Neuronal stem cell (in vitro differentiated cells): ENCODE measurements at regions not wholly inside any gene's neighbourhood (a gene's known extent, or its start where the extent isn't known, plus 50 kb on each side); places are given as distances from the start of the nearest gene placed in this dataset.
A peak's percentile ranks its signal among the peaks of the same experiment; 100 is the strongest.

Experiments used
- DNase-seq: peaks from one replicate; pipeline ENCODE4 v3.0.0-alpha.2; 2013; ENCODE audit warnings: low spot score
- H2AFZ ChIP-seq: one replicate; pipeline ENCODE4 v1.6.1; 2013; ENCODE audit warnings: mild to moderate bottlenecking, low read length, inconsistent platforms
- H2AK5ac ChIP-seq: 2 replicates; pipeline ENCODE4 v1.6.1; 2013; ENCODE audit warnings: low read depth, mild to moderate bottlenecking, inconsistent platforms, low read length, moderate library complexity, mixed read lengths
- H2BK120ac ChIP-seq: 2 replicates; pipeline ENCODE4 v1.6.1; 2013; ENCODE audit warnings: low read depth, mild to moderate bottlenecking, inconsistent platforms, low read length, moderate library complexity, mixed read lengths
- H2BK12ac ChIP-seq: one replicate; pipeline ENCODE4 v1.6.1; 2013; ENCODE audit warnings: low read length, inconsistent platforms
- H2BK15ac ChIP-seq: 2 replicates; pipeline ENCODE4 v1.6.1; 2013; ENCODE audit warnings: mild to moderate bottlenecking, low read length, inconsistent platforms, mixed read lengths
- H2BK5ac ChIP-seq: one replicate; pipeline ENCODE4 v1.6.1; 2013; ENCODE audit warnings: inconsistent platforms, mild to moderate bottlenecking, low read length, moderate library complexity
- H3K14ac ChIP-seq: one replicate; pipeline ENCODE4 v1.6.1; 2013; ENCODE audit warnings: low read length, inconsistent platforms
- H3K18ac ChIP-seq: 2 replicates; pipeline ENCODE4 v1.6.1; 2013; ENCODE audit warnings: low read length, inconsistent platforms
- H3K23ac ChIP-seq: 2 replicates; pipeline ENCODE4 v1.6.1; 2013; ENCODE audit warnings: low read depth, mild to moderate bottlenecking, mixed read lengths, low read length, inconsistent platforms; ENCODE audit not compliant: poor library complexity
- H3K27ac ChIP-seq: replicated peaks from 3 replicates; pipeline ENCODE4 v1.5.1; 2013; ENCODE audit warnings: low read length, inconsistent platforms
- H3K27me3 ChIP-seq, 3 experiments: 2 replicates each; pipeline ENCODE4 v1.6.1; 2013; ENCODE audit warnings: low read length in 3 of 3, mild to moderate bottlenecking in 2 of 3, inconsistent platforms in 1 of 3, low read depth in 1 of 3, mixed read lengths in 1 of 3, moderate library complexity in 1 of 3; ENCODE audit not compliant: control insufficient read depth in 3 of 3, insufficient read depth in 3 of 3
- H3K36me3 ChIP-seq, 2 donors: replicated peaks in 1 of 2; 2 replicates each; pipeline ENCODE4 v1.6.1; 2013; ENCODE audit warnings: low read length in 2 of 2; ENCODE audit not compliant: control insufficient read depth in 2 of 2, insufficient read depth in 2 of 2
- H3K4ac ChIP-seq: 2 replicates; pipeline ENCODE4 v1.6.1; 2013; ENCODE audit warnings: inconsistent platforms, mild to moderate bottlenecking, low read length, moderate library complexity
- H3K4me1 ChIP-seq, 2 donors: 1 replicate in 1 of 2; 2 replicates in 1 of 2; pipeline ENCODE4 v1.6.1; 2013; ENCODE audit warnings: low read length in 2 of 2, low read depth in 1 of 2; ENCODE audit not compliant: control insufficient read depth in 2 of 2, insufficient read depth in 1 of 2
- H3K4me2 ChIP-seq: one replicate; pipeline ENCODE4 v1.6.1; 2013; ENCODE audit warnings: mild to moderate bottlenecking, low read length, inconsistent platforms; ENCODE audit not compliant: insufficient read depth, poor library complexity, severe bottlenecking
- H3K4me3 ChIP-seq, 2 donors: 2 replicates each; pipeline ENCODE4 v1.5.1; 2013; ENCODE audit warnings: low read length in 2 of 2, mild to moderate bottlenecking in 2 of 2, inconsistent platforms in 1 of 2, moderate library complexity in 1 of 2
- H3K79me1 ChIP-seq: one replicate; pipeline ENCODE4 v1.6.1; 2013; ENCODE audit warnings: low read depth, mild to moderate bottlenecking, inconsistent platforms, low read length, moderate library complexity
- H3K9ac ChIP-seq: one replicate; pipeline ENCODE4 v1.6.1; 2013; ENCODE audit warnings: mild to moderate bottlenecking, low read depth, low read length, inconsistent platforms; ENCODE audit not compliant: poor library complexity
- H3K9me3 ChIP-seq, 2 donors: replicated peaks in 1 of 2; 2 replicates each; pipeline versions ENCODE3 to v1.6.1; 2013; ENCODE audit warnings: low read length in 2 of 2, mild to moderate bottlenecking in 2 of 2, inconsistent platforms in 1 of 2, low read depth in 1 of 2, mixed read lengths in 1 of 2, moderate library complexity in 1 of 2; ENCODE audit not compliant: control insufficient read depth in 2 of 2, insufficient read depth in 1 of 2
- H4K8ac ChIP-seq: one replicate; pipeline ENCODE4 v1.6.1; 2013; ENCODE audit warnings: low read depth, mild to moderate bottlenecking, inconsistent platforms, low read length, moderate library complexity
- H4K91ac ChIP-seq: one replicate; pipeline ENCODE4 v1.6.1; 2013; ENCODE audit warnings: low read length, low read depth, mild to moderate bottlenecking, inconsistent platforms; ENCODE audit not compliant: poor library complexity
- WGBS, 2 donors: extraction: QIAGEN DNeasy Blood & Tissue Kit; methylation state at CpG; one replicate each; pipeline ENCODE4 v1.1.7; 2013; ENCODE audit warnings: missing lambda C conversion rate in 2 of 2, mixed read lengths in 1 of 2; ENCODE audit not compliant: insufficient read length in 2 of 2, insufficient replicate concordance in 1 of 2; ENCODE audit errors: extremely low coverage in 2 of 2; 5-methylcytosine and 5-hydroxymethylcytosine counted together

DNA sequence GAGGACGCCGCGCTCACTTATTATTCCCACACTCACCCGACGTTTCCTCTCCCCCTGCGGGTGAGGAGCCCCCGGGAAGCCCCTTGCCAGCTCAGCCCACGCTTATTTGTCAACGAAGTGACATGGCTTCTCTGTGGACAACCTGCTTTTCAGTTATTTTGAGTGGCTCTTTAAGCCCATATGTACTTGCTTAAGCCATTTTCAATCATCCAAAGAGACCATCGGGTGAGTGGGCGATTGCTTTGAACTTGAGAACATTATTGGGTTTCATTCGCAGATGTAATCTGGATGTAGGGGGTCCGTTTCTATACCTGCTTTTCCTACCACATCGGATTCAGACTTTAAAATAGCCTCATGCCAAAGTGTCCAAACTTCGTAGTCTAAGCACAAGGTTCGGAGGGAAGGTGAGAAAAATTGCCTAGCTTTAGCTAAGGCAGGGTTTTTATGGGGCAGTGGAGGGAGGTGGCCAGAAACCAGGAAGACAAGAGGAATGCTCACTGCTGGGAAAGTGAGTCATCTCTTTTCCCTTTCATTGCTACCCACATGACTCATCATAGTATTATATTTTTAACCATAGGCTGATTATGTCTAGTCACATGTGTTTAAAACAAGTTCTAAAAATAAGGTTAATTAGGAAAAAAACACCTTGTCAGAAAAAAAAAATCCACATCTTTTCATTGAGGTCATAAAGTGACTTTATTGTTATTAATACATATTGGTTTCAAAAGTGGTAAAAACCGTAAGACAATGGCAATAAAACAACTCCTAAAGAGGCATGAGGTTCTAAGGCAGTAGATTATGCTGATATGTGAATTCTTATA lies 773.1 kb upstream of the NR2F2 start:
- Histone ChIP-seq H3K14ac (no peak overlapping the region), H3K23ac (no peak overlapping the region), H2BK5ac (no peak overlapping the region), H3K79me1 (no peaks in the 10 kb centered on the region), H2BK15ac (no peak overlapping the region), H2BK12ac (no peak overlapping the region), H3K9me3 (no peaks in the 10 kb centered on the region), H3K27me3 (no peaks in the 10 kb centered on the region), H3K36me3 (no peaks in the 10 kb centered on the region), H4K8ac (no peak overlapping the region), H3K4ac (no peak overlapping the region), H3K4me3 (no peak overlapping the region), H4K91ac (no peak overlapping the region), H3K9ac (no peak overlapping the region), H3K4me2 (no peak overlapping the region), H2BK120ac (no peak overlapping the region), H2AFZ (peak overlapping the region; percentile 66), H3K4me1 (peaks cover 5 to 8% of the 10 kb centered on the region in 2 donors), H2AK5ac (no peak overlapping the region), H3K27ac (peak overlapping the region; percentile 35), H3K18ac (no peak overlapping the region)
- DNase-seq: no peak
- no CpG with 5 or more reads among the region's 17 CpGs for WGBS, 2 donors

DNA sequence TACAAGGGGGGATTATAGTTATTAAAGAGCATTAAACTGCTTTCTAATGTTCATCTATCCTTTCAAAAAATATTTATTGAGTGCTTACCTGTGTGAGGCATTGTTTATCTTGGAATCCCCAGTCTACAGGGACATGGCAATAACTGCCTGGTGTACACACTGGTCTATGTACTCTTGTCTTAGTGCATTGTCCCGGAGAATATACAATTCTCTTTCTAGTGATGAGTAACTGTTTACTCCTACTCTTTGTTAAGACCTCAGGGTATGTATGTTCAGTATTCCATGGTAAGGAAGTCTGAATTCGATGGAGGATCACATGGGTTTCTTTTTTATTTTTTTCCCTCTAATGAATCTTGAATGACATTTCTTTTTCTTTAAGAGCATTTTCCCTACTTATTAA lies 772.4 kb upstream of the NR2F2 start:
- H3K9me3 ChIP-seq: no peaks in the 10 kb centered on the region
- H3K18ac ChIP-seq: no peak overlapping the region
- H2AFZ ChIP-seq: no peak overlapping the region
- H2BK120ac ChIP-seq: no peak overlapping the region
- H2BK5ac ChIP-seq: no peak overlapping the region
- no peak overlapping the region for H3K4me2 ChIP-seq
- H3K4me3 ChIP-seq: no peak overlapping the region
- no peak overlapping the region for H3K23ac ChIP-seq
- H3K4me1 ChIP-seq: peaks cover 5 to 8% of the 10 kb centered on the region in 2 donors
- no peak overlapping the region for H2BK15ac ChIP-seq
- no peak overlapping the region for H4K91ac ChIP-seq
- no peaks in the 10 kb centered on the region for H3K79me1 ChIP-seq
- no peaks in the 10 kb centered on the region for H3K27me3 ChIP-seq
- no peak overlapping the region for H2BK12ac ChIP-seq
- no peak overlapping the region for H3K9ac ChIP-seq
- DNase-seq: no peak
- no peak overlapping the region for H3K14ac ChIP-seq
- no peaks in the 10 kb centered on the region for H3K36me3 ChIP-seq
- H2AK5ac ChIP-seq: no peak overlapping the region
- WGBS, 2 donors: no CpG with 5 or more reads among the region's 2 CpGs
- no peak overlapping the region for H4K8ac ChIP-seq
- no peak overlapping the region for H3K4ac ChIP-seq
- H3K27ac ChIP-seq: no peak overlapping the region

DNA sequence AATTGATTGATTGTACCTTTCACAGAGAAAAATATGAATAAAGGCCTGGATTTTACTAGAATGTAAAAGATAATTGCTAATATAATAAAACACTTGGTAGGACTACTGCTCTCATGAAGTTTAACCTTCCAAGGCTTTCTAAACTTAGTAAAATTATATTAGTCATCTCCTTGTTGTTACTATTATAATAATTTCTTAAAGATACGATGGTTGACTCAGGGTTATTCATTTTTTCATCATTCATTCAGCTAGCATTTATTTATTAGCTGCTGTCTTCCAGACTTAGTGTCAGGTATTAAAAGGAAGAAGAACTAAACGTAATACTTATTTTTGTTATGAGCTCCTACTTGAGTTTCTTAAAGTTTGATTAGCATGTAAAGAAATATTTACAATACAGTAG lies 771.6 kb upstream of the NR2F2 start:
- Histone ChIP-seq H3K18ac (no peak overlapping the region), H3K36me3 (no peaks in the 10 kb centered on the region), H2BK5ac (no peak overlapping the region), H3K9ac (no peak overlapping the region), H3K4me2 (no peak overlapping the region), H2AFZ (no peak overlapping the region), H3K4me3 (no peak overlapping the region), H3K9me3 (no peaks in the 10 kb centered on the region), H3K27ac (no peak overlapping the region), H2AK5ac (no peak overlapping the region), H4K91ac (no peak overlapping the region), H3K27me3 (no peaks in the 10 kb centered on the region), H3K14ac (no peak overlapping the region), H2BK120ac (no peak overlapping the region), H3K23ac (no peak overlapping the region), H2BK15ac (no peak overlapping the region), H3K4ac (no peak overlapping the region), H2BK12ac (no peak overlapping the region), H3K4me1 (peaks cover 5 to 8% of the 10 kb centered on the region in 2 donors), H3K79me1 (no peaks in the 10 kb centered on the region), H4K8ac (no peak overlapping the region)
- no CpG with 5 or more reads among the region's 2 CpGs for WGBS, 2 donors
- no peak for DNase-seq

DNA sequence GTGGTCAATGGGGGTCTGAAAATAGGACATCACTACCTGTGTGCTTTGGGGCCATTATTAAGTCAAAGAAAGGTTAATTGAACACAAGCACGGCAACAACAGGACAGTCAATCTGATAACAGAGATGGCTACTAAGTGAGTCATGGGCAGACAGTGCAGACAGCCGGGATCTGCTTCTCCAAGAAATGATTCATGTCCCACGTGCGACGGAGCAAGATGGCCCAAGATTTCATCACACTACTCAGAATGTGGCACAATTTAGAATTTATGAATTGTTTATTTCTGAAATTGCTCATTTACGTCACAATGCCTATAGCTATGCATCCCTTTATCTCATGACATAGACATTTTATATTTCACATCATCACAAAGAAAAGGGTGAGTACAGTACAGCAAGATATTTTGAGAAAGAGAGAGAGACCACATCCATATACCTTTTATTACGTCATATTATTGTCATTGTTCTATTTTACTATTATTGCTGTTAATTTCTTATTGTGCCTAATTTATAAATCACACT lies 770.6 kb upstream of the NR2F2 start:
- no peak overlapping the region for H3K9ac ChIP-seq
- no peak for DNase-seq
- H3K4me1 ChIP-seq: peaks cover 5 to 8% of the 10 kb centered on the region in 2 donors
- H3K79me1 ChIP-seq: no peaks in the 10 kb centered on the region
- H3K27me3 ChIP-seq: no peaks in the 10 kb centered on the region
- H3K23ac ChIP-seq: no peak overlapping the region
- no CpG with 5 or more reads among the region's 7 CpGs for WGBS, 2 donors
- H3K4me2 ChIP-seq: no peak overlapping the region
- no peak overlapping the region for H3K4me3 ChIP-seq
- H2BK5ac ChIP-seq: no peak overlapping the region
- H3K9me3 ChIP-seq: no peaks in the 10 kb centered on the region
- no peak overlapping the region for H3K4ac ChIP-seq
- H3K27ac ChIP-seq: no peak overlapping the region
- no peak overlapping the region for H2BK15ac ChIP-seq
- no peak overlapping the region for H2BK120ac ChIP-seq
- H3K14ac ChIP-seq: no peak overlapping the region
- no peak overlapping the region for H4K8ac ChIP-seq
- H3K36me3 ChIP-seq: no peaks in the 10 kb centered on the region
- H2BK12ac ChIP-seq: no peak overlapping the region
- H2AK5ac ChIP-seq: no peak overlapping the region
- no peak overlapping the region for H3K18ac ChIP-seq
- H4K91ac ChIP-seq: no peak overlapping the region
- H2AFZ ChIP-seq: no peak overlapping the region
